H9 (cell line): ENCODE measurements at regions not wholly inside any gene's neighbourhood (a gene's known extent, or its start where the extent isn't known, plus 50 kb on each side); places are given as distances from the start of the nearest gene placed in this dataset.

Source experiments
- DNase-seq: peaks from one replicate; pipeline ENCODE4 v3.0.0-alpha.2; 2017
- H2AFZ ChIP-seq: one replicate; pipeline ENCODE4 v1.6.1; 2013; ENCODE audit warnings: mild to moderate bottlenecking, low read length, control low read depth, moderate library complexity
- H2AK5ac ChIP-seq: 2 replicates; pipeline ENCODE4 v1.6.1; 2013; ENCODE audit warnings: low read length, control low read depth, mixed read lengths; ENCODE audit not compliant: insufficient read length
- H2BK120ac ChIP-seq: one replicate; pipeline ENCODE4 v1.6.1; 2013; ENCODE audit warnings: low read depth, mild to moderate bottlenecking, low read length, control low read depth, inconsistent platforms; ENCODE audit not compliant: poor library complexity, severe bottlenecking
- H2BK12ac ChIP-seq: 2 replicates; pipeline ENCODE4 v1.6.1; 2013; ENCODE audit warnings: low read length, control low read depth, mixed read lengths, low read depth; ENCODE audit not compliant: insufficient read length
- H2BK15ac ChIP-seq: 2 replicates; pipeline ENCODE4 v1.6.1; 2013; ENCODE audit warnings: low read depth, low read length, control low read depth
- H2BK20ac ChIP-seq: one replicate; pipeline ENCODE4 v1.6.1; 2013; ENCODE audit warnings: low read depth, mild to moderate bottlenecking, low read length, control low read depth, inconsistent platforms; ENCODE audit not compliant: poor library complexity, severe bottlenecking
- H2BK5ac ChIP-seq: 2 replicates; pipeline ENCODE4 v1.6.1; 2013; ENCODE audit warnings: low read length, control low read depth, mixed read lengths; ENCODE audit not compliant: insufficient read length
- H3K14ac ChIP-seq: 2 replicates; pipeline ENCODE4 v1.6.1; 2013; ENCODE audit warnings: low read length, control low read depth; ENCODE audit not compliant: insufficient read depth
- H3K18ac ChIP-seq: 2 replicates; pipeline ENCODE4 v1.6.1; 2013; ENCODE audit warnings: low read depth, mild to moderate bottlenecking, mixed read lengths, low read length, control low read depth; ENCODE audit not compliant: insufficient read length
- H3K23ac ChIP-seq: 2 replicates; pipeline ENCODE4 v1.6.1; 2013; ENCODE audit warnings: low read length, control low read depth, mixed read lengths, low read depth; ENCODE audit not compliant: insufficient read length
- H3K23me2 ChIP-seq: 2 replicates; pipeline ENCODE4 v1.6.1; 2013; ENCODE audit warnings: low read depth, mild to moderate bottlenecking, mixed read lengths, low read length, control low read depth; ENCODE audit not compliant: insufficient read length, poor library complexity, severe bottlenecking
- H3K27ac ChIP-seq: 2 replicates; pipeline ENCODE4 v1.5.1; 2013; ENCODE audit warnings: low read length, control low read depth, mixed read lengths, low read depth; ENCODE audit not compliant: insufficient read length
- H3K27me3 ChIP-seq: 2 replicates; pipeline ENCODE4 v1.6.1; 2013; ENCODE audit warnings: low read length, control low read depth, inconsistent platforms; ENCODE audit not compliant: insufficient read depth
- H3K4ac ChIP-seq: 2 replicates; pipeline ENCODE4 v1.6.1; 2013; ENCODE audit warnings: low read depth, mild to moderate bottlenecking, control low read depth, inconsistent platforms, low read length, moderate library complexity
- H3K4me1 ChIP-seq: 2 replicates; pipeline ENCODE4 v1.6.1; 2013; ENCODE audit warnings: low read length, control low read depth, inconsistent platforms; ENCODE audit not compliant: insufficient read depth
- H3K4me2 ChIP-seq: 2 replicates; pipeline ENCODE4 v1.6.1; 2013; ENCODE audit warnings: low read length, control low read depth, mixed read lengths; ENCODE audit not compliant: insufficient read length, insufficient read depth
- H3K56ac ChIP-seq: 2 replicates; pipeline ENCODE4 v1.6.1; 2013; ENCODE audit warnings: low read depth, mild to moderate bottlenecking, mixed read lengths, low read length, control low read depth; ENCODE audit not compliant: insufficient read length
- H3K79me1 ChIP-seq: 2 replicates; pipeline ENCODE4 v1.6.1; 2013; ENCODE audit warnings: low read depth, mild to moderate bottlenecking, moderate library complexity, low read length, control low read depth, inconsistent platforms; ENCODE audit not compliant: insufficient read depth, poor library complexity, severe bottlenecking
- H3K79me2 ChIP-seq: 2 replicates; pipeline ENCODE4 v1.6.1; 2013; ENCODE audit warnings: low read length, control low read depth, inconsistent platforms; ENCODE audit not compliant: insufficient read depth
- H3K9ac ChIP-seq: 2 replicates; pipeline ENCODE4 v1.6.1; 2013; ENCODE audit warnings: low read length, control low read depth, mixed read lengths; ENCODE audit not compliant: insufficient read length; ENCODE audit errors: extremely low read depth
- H3K9me3 ChIP-seq: one replicate; pipeline ENCODE4 v1.6.1; 2013; ENCODE audit warnings: low read depth, low read length, inconsistent platforms; ENCODE audit not compliant: control insufficient read depth
- H3T11ph ChIP-seq: one replicate; pipeline ENCODE4 v1.6.1; 2013; ENCODE audit warnings: mild to moderate bottlenecking, low read length, control low read depth, inconsistent platforms
- H4K20me1 ChIP-seq: one replicate; pipeline ENCODE4 v1.6.1; 2013; ENCODE audit not compliant: control insufficient read depth, insufficient read length, insufficient read depth
- H4K5ac ChIP-seq: 2 replicates; pipeline ENCODE4 v1.6.1; 2013; ENCODE audit warnings: low read depth, mild to moderate bottlenecking, mixed read lengths, low read length, control low read depth; ENCODE audit not compliant: insufficient read length
- H4K8ac ChIP-seq: replicated peaks from 2 replicates; pipeline ENCODE4 v1.6.1; 2013; ENCODE audit warnings: low read length, control low read depth, mixed read lengths, low read depth; ENCODE audit not compliant: insufficient read length
- H4K91ac ChIP-seq: 2 replicates; pipeline ENCODE4 v1.6.1; 2013; ENCODE audit warnings: low read depth, mild to moderate bottlenecking, moderate library complexity, mixed read lengths, low read length, control low read depth; ENCODE audit not compliant: insufficient read length
- H3K27ac Mint-ChIP-seq, 3 experiments: 2 replicates in 2 of 3; 3 replicates in 1 of 3; pipeline ENCODE4 v1.8.0; 2020 to 2021; ENCODE audit warnings: mixed read lengths in 3 of 3, mild to moderate bottlenecking in 1 of 3, moderate library complexity in 1 of 3
- H3K27me3 Mint-ChIP-seq: 2 replicates; pipeline ENCODE4 v1.8.0; 2021; ENCODE audit warnings: low read depth, mild to moderate bottlenecking, moderate library complexity, mixed read lengths
- H3K36me3 Mint-ChIP-seq, 3 experiments: 2 replicates in 2 of 3; 3 replicates in 1 of 3; pipeline ENCODE4 v1.8.0; 2020 to 2021; ENCODE audit warnings: low read depth in 3 of 3, mixed read lengths in 3 of 3; ENCODE audit not compliant: insufficient read depth in 1 of 3
- H3K4me1 Mint-ChIP-seq, 2 experiments: 2 replicates each; pipeline ENCODE4 v1.8.0; 2020; ENCODE audit warnings: mixed read lengths in 2 of 2
- H3K4me3 Mint-ChIP-seq, 2 experiments: 2 replicates in 1 of 2; 3 replicates in 1 of 2; pipeline ENCODE4 v1.8.0; 2020 to 2021; ENCODE audit warnings: mild to moderate bottlenecking in 2 of 2, mixed read lengths in 2 of 2, moderate library complexity in 1 of 2
- H3K9me3 Mint-ChIP-seq, 2 experiments: 2 replicates in 1 of 2; 3 replicates in 1 of 2; pipeline ENCODE4 v1.8.0; 2020; ENCODE audit warnings: mild to moderate bottlenecking in 2 of 2, mixed read lengths in 2 of 2, moderate library complexity in 1 of 2
- WGBS: extraction: QIAGEN DNeasy Blood & Tissue Kit; methylation state at CpG from one replicate; pipeline ENCODE4 v1.1.7; 2013; ENCODE audit warnings: missing lambda C conversion rate, low lambda C conversion rate, mixed read lengths; ENCODE audit not compliant: insufficient read length; ENCODE audit errors: extremely low coverage; 5-methylcytosine and 5-hydroxymethylcytosine counted together
- TF ChIP-seq, protein P1 (sequence below): fragments of 200-600 bp; sonication (generic); conservative IDR thresholded peaks from 3 replicates; pipeline ENCODE4 v1.8.0; 2021; ENCODE audit warnings: antibody characterized with exemption, mild to moderate bottlenecking

DNA sequence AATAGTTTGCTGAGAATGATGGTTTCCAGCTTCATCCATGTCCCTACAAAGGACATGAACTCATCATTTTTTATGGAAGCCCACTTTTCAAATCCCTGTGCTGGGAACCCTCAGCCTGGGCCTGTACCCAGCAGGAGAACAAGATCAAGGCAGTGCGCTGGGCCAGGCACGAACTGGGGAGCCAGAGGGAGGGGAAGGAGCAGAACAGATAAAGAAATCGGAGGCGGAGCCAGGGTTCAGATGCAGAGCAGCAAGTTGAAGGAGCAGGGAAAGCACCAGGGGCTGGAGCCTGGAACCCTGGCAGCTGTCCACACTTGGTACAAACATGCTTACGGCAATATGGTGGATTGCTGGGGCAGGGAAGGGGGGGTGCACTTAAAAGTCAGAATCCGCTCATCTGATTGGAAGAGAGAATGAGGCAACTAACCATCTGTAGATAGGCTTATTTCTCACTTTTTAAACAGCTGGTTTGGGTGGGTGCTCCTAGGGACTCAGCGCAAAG is 107.5 kb downstream of the NOG start:
- H2BK15ac ChIP-seq: no peak overlapping the region
- Mint-ChIP-seq H3K27ac (no peak overlapping the region), H3K36me3 (no peaks in the 10 kb centered on the region), H3K27me3 (peaks cover 5% of the 10 kb centered on the region), H3K4me1 (peaks cover 13 to 16% of the 10 kb centered on the region in 2 experiments), H3K4me3 (no peak overlapping the region), H3K9me3 (no peaks in the 10 kb centered on the region; a peak in 1 of 5 replicates)
- no peaks in the 10 kb centered on the region for H3K79me2 ChIP-seq
- H3K18ac ChIP-seq: no peak overlapping the region
- TF ChIP-seq, protein P1, sequence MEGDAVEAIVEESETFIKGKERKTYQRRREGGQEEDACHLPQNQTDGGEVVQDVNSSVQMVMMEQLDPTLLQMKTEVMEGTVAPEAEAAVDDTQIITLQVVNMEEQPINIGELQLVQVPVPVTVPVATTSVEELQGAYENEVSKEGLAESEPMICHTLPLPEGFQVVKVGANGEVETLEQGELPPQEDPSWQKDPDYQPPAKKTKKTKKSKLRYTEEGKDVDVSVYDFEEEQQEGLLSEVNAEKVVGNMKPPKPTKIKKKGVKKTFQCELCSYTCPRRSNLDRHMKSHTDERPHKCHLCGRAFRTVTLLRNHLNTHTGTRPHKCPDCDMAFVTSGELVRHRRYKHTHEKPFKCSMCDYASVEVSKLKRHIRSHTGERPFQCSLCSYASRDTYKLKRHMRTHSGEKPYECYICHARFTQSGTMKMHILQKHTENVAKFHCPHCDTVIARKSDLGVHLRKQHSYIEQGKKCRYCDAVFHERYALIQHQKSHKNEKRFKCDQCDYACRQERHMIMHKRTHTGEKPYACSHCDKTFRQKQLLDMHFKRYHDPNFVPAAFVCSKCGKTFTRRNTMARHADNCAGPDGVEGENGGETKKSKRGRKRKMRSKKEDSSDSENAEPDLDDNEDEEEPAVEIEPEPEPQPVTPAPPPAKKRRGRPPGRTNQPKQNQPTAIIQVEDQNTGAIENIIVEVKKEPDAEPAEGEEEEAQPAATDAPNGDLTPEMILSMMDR: no peak
- H3K27me3 ChIP-seq: no peaks in the 10 kb centered on the region
- no peaks in the 10 kb centered on the region for H3K9me3 ChIP-seq
- no peak overlapping the region for H3K4me2 ChIP-seq
- no peaks in the 10 kb centered on the region for H3K79me1 ChIP-seq
- H3K23ac ChIP-seq: no peak overlapping the region
- no CpG with 5 or more reads among the region's 7 CpGs for WGBS
- no peaks in the 10 kb centered on the region; the same call in 1 of the 2 replicates for H3K4me1 ChIP-seq
- H3T11ph ChIP-seq: no peak overlapping the region
- H2AFZ ChIP-seq: no peak overlapping the region
- H2AK5ac ChIP-seq: no peak overlapping the region
- peak; percentile 65 for DNase-seq
- no peak overlapping the region for H2BK12ac ChIP-seq
- H2BK20ac ChIP-seq: no peak overlapping the region
- no peak overlapping the region for H2BK120ac ChIP-seq
- no peak overlapping the region for H3K27ac ChIP-seq
- no peaks in the 10 kb centered on the region for H3K23me2 ChIP-seq
- H3K9ac ChIP-seq: no peak overlapping the region
- H3K4ac ChIP-seq: no peak overlapping the region
- H2BK5ac ChIP-seq: no peak overlapping the region
- H3K14ac ChIP-seq: no peak overlapping the region
- H4K8ac ChIP-seq: no peak overlapping the region
- no peak overlapping the region for H4K5ac ChIP-seq
- no peak overlapping the region for H4K91ac ChIP-seq
- no peak overlapping the region for H3K56ac ChIP-seq
- H4K20me1 ChIP-seq: peaks cover 3% of the 10 kb centered on the region
